OCI-LY1 (cell line): ENCODE measurements at regions not wholly inside any gene's neighbourhood (a gene's known extent, or its start where the extent isn't known, plus 50 kb on each side); places are given as distances from the start of the nearest gene placed in this dataset.

Source experiments
- H2AFZ ChIP-seq: fragments of 200-600 bp; sonication (generic), shearing (Covaris generic); 2 replicates; pipeline ENCODE4 v1.6.0; 2014; ENCODE audit warnings: antibody characterized with exemption, mild to moderate bottlenecking, low read length
- H3F3A ChIP-seq: fragments of 200-600 bp; sonication (generic), shearing (Covaris generic); 2 replicates; pipeline ENCODE4 v1.6.0; 2014; ENCODE audit warnings: mild to moderate bottlenecking, antibody characterized with exemption, low read length, moderate library complexity; ENCODE audit not compliant: insufficient read depth
- H3K27ac ChIP-seq: fragments of 200-600 bp; sonication (generic); 2 replicates; pipeline ENCODE4 v1.5.1; 2014; ENCODE audit warnings: low read length, mixed run types, mild to moderate bottlenecking, low read depth; ENCODE audit not compliant: poor library complexity, severe bottlenecking
- H3K27me3 ChIP-seq: fragments of 200-600 bp; sonication (generic); 2 replicates; pipeline ENCODE4 v1.6.0; 2014; ENCODE audit warnings: antibody characterized with exemption, mild to moderate bottlenecking, low read length, moderate library complexity; ENCODE audit not compliant: insufficient read depth
- H3K36me3 ChIP-seq: fragments of 200-600 bp; sonication (generic); 2 replicates; pipeline ENCODE4 v1.6.1; 2014; ENCODE audit warnings: mild to moderate bottlenecking, antibody characterized with exemption, low read length, moderate library complexity, mixed read lengths; ENCODE audit not compliant: insufficient read depth
- H3K4me1 ChIP-seq: fragments of 200-600 bp; sonication (generic); 2 replicates; pipeline ENCODE4 v1.5.1; 2014; ENCODE audit warnings: mild to moderate bottlenecking, low read length, moderate library complexity; ENCODE audit not compliant: insufficient read depth, severe bottlenecking
- H3K4me2 ChIP-seq: fragments of 200-600 bp; sonication (generic), shearing (Covaris generic); 2 replicates; pipeline ENCODE4 v1.6.1; 2014; ENCODE audit warnings: low read length
- H3K4me3 ChIP-seq: fragments of 200-600 bp; sonication (generic); 2 replicates; pipeline ENCODE4 v1.5.1; 2014; ENCODE audit warnings: low read length, low read depth, mild to moderate bottlenecking, mixed read lengths; ENCODE audit not compliant: poor library complexity, severe bottlenecking
- H3K79me2 ChIP-seq: fragments of 200-600 bp; shearing (Covaris generic); 2 replicates; pipeline ENCODE4 v1.6.1; 2016; ENCODE audit warnings: mixed run types, low read length, mixed read lengths; ENCODE audit not compliant: insufficient read depth
- H3K9ac ChIP-seq: fragments of 200-600 bp; sonication (generic), shearing (Covaris generic); 2 replicates; pipeline ENCODE4 v1.6.1; 2014; ENCODE audit warnings: mild to moderate bottlenecking, low read length, mixed read lengths
- H3K9me2 ChIP-seq: fragments of 200-600 bp; sonication (generic), shearing (Covaris generic); 2 replicates; pipeline ENCODE4 v1.6.1; 2014; ENCODE audit warnings: low read depth, mild to moderate bottlenecking, low read length, mixed read lengths
- H3K9me3 ChIP-seq: fragments of 200-600 bp; shearing (Covaris generic); 2 replicates; pipeline ENCODE4 v1.6.1; 2014; ENCODE audit warnings: low read length, mixed read lengths
- H4K20me1 ChIP-seq: fragments of 200-600 bp; sonication (generic), shearing (Covaris generic); 2 replicates; pipeline ENCODE4 v1.6.0; 2016; ENCODE audit warnings: mild to moderate bottlenecking, low read length; ENCODE audit not compliant: insufficient read depth
- CTCF ChIP-seq: fragments of 200-600 bp; sonication (generic), shearing (Covaris generic); IDR thresholded peaks from 2 replicates; pipeline ENCODE4 v1.5.1; 2017; ENCODE audit warnings: mild to moderate bottlenecking, antibody characterized with exemption, low read length, moderate library complexity, mixed read lengths
- EZH2 ChIP-seq: fragments of 200-600 bp; sonication (generic), shearing (Covaris generic); IDR thresholded peaks from 2 replicates; pipeline ENCODE4 v1.8.0; 2017; ENCODE audit warnings: borderline replicate concordance, mixed run types, mild to moderate bottlenecking, antibody characterized with exemption, low read length, moderate library complexity, mixed read lengths

GRCh38 chr13:82010780-82011179 is 1669.9 kb upstream of the SPRY2 start:
- no peaks in the 10 kb centered on the region for H3F3A ChIP-seq
- no peaks in the 10 kb centered on the region for H3K9me2 ChIP-seq
- H3K4me1 ChIP-seq = no peaks in the 10 kb centered on the region
- H3K36me3 ChIP-seq = no peaks in the 10 kb centered on the region
- H4K20me1 ChIP-seq = no peaks in the 10 kb centered on the region
- no peak overlapping the region for H3K27ac ChIP-seq
- TF ChIP-seq EZH2 (no peak), CTCF (no peak)
- no peak overlapping the region for H3K4me3 ChIP-seq
- H3K79me2 ChIP-seq = no peaks in the 10 kb centered on the region
- H2AFZ ChIP-seq = no peak overlapping the region
- H3K9ac ChIP-seq = no peak overlapping the region
- no peaks in the 10 kb centered on the region for H3K27me3 ChIP-seq
- no peak overlapping the region for H3K4me2 ChIP-seq
- H3K9me3 ChIP-seq = no peaks in the 10 kb centered on the region

GRCh38 chr13:82002710-82003109 is 1661.8 kb upstream of the SPRY2 start:
- Histone ChIP-seq H3K27me3 (no peaks in the 10 kb centered on the region), H4K20me1 (no peaks in the 10 kb centered on the region), H3K9me2 (no peaks in the 10 kb centered on the region), H2AFZ (no peak overlapping the region), H3K9me3 (no peaks in the 10 kb centered on the region), H3K4me2 (no peak overlapping the region), H3K79me2 (no peaks in the 10 kb centered on the region), H3K36me3 (no peaks in the 10 kb centered on the region), H3F3A (no peaks in the 10 kb centered on the region), H3K9ac (no peak overlapping the region), H3K4me3 (no peak overlapping the region), H3K4me1 (no peaks in the 10 kb centered on the region), H3K27ac (no peak overlapping the region)
- TF ChIP-seq CTCF = no peak
- TF ChIP-seq EZH2 = no peak

GRCh38 chr13:81995316-81995715 is 1654.4 kb upstream of the SPRY2 start:
- no peaks in the 10 kb centered on the region for H3K9me2 ChIP-seq
- H3K36me3 ChIP-seq = no peaks in the 10 kb centered on the region
- no peaks in the 10 kb centered on the region for H3F3A ChIP-seq
- H3K4me2 ChIP-seq = no peak overlapping the region
- no peaks in the 10 kb centered on the region for H4K20me1 ChIP-seq
- no peaks in the 10 kb centered on the region for H3K27me3 ChIP-seq
- H3K4me1 ChIP-seq = no peaks in the 10 kb centered on the region
- no peak overlapping the region for H3K27ac ChIP-seq
- no peaks in the 10 kb centered on the region for H3K79me2 ChIP-seq
- no peaks in the 10 kb centered on the region for H3K9me3 ChIP-seq
- H3K9ac ChIP-seq = no peak overlapping the region
- H3K4me3 ChIP-seq = no peak overlapping the region
- H2AFZ ChIP-seq = no peak overlapping the region
- no peak for TF ChIP-seq EZH2
- TF ChIP-seq CTCF = no peak
